DOHH2 (cell line): ENCODE measurements at regions not wholly inside any gene's neighbourhood (a gene's known extent, or its start where the extent isn't known, plus 50 kb on each side); places are given as distances from the start of the nearest gene placed in this dataset.

Experiments used
- H3F3A ChIP-seq: fragments of 200-600 bp; sonication (generic), shearing (Covaris generic); 2 replicates; pipeline ENCODE4 v1.6.0; 2016; ENCODE audit warnings: antibody characterized with exemption, mild to moderate bottlenecking; ENCODE audit not compliant: control insufficient read depth, insufficient read depth
- H3K27ac ChIP-seq: fragments of 200-600 bp; sonication (generic); 2 replicates; pipeline ENCODE4 v1.5.1; 2014; ENCODE audit warnings: low read depth, mild to moderate bottlenecking, low read length, moderate library complexity
- H3K27me3 ChIP-seq: fragments of 200-600 bp; sonication (generic); 2 replicates; pipeline ENCODE4 v1.6.1; 2014; ENCODE audit warnings: mild to moderate bottlenecking, low read length, mixed read lengths; ENCODE audit not compliant: control insufficient read depth
- H3K36me3 ChIP-seq: fragments of 200-600 bp; sonication (generic); 2 replicates; pipeline ENCODE4 v1.6.1; 2014; ENCODE audit warnings: mild to moderate bottlenecking, low read length, moderate library complexity, mixed read lengths; ENCODE audit not compliant: control insufficient read depth
- H3K4me1 ChIP-seq: fragments of 200-600 bp; sonication (generic); 2 replicates; pipeline ENCODE4 v1.6.1; 2014; ENCODE audit warnings: mild to moderate bottlenecking, low read length, mixed read lengths; ENCODE audit not compliant: control insufficient read depth
- H3K4me2 ChIP-seq: fragments of 200-600 bp; sonication (generic); 2 replicates; pipeline ENCODE4 v1.6.0; 2014; ENCODE audit warnings: mild to moderate bottlenecking, low read length, moderate library complexity
- H3K4me3 ChIP-seq: fragments of 200-600 bp; sonication (generic); 2 replicates; pipeline ENCODE4 v1.5.1; 2014; ENCODE audit warnings: mild to moderate bottlenecking, low read length, mixed read lengths
- H3K79me2 ChIP-seq: fragments of 200-600 bp; sonication (generic); 2 replicates; pipeline ENCODE4 v1.6.1; 2014; ENCODE audit warnings: mild to moderate bottlenecking, low read length, mixed read lengths; ENCODE audit not compliant: control insufficient read depth
- H3K9me2 ChIP-seq: fragments of 200-600 bp; sonication (generic); replicated peaks from 2 replicates; pipeline ENCODE4 v1.6.1; 2014; ENCODE audit warnings: mild to moderate bottlenecking, low read length, mixed read lengths; ENCODE audit not compliant: control insufficient read depth
- H3K9me3 ChIP-seq: fragments of 200-600 bp; sonication (generic); 2 replicates; pipeline ENCODE4 v1.6.1; 2014; ENCODE audit warnings: antibody characterized with exemption, low read length, mixed read lengths; ENCODE audit not compliant: control insufficient read depth, insufficient read depth
- H4K20me1 ChIP-seq: fragments of 200-600 bp; sonication (generic); 2 replicates; pipeline ENCODE4 v1.6.0; 2014; ENCODE audit warnings: low read depth, mild to moderate bottlenecking, antibody characterized with exemption, low read length, moderate library complexity; ENCODE audit not compliant: control insufficient read depth, insufficient read depth
- EZH2phosphoT487 ChIP-seq: fragments of 200-600 bp; sonication (generic); IDR thresholded peaks from 2 replicates; pipeline ENCODE4 v1.6.1; 2017; ENCODE audit warnings: borderline replicate concordance, mild to moderate bottlenecking, antibody characterized with exemption, low read length, moderate library complexity, mixed read lengths
- TF ChIP-seq, protein P1 (sequence below): fragments of 200-600 bp; sonication (generic); IDR thresholded peaks from one replicate; pipeline ENCODE4 v1.5.1; 2014; ENCODE audit warnings: antibody characterized with exemption, mild to moderate bottlenecking, low read depth, low read length; ENCODE audit not compliant: poor library complexity, severe bottlenecking

GRCh38 chr5:1665803-1666202 is 133.8 kb downstream of the MRPL36 start:
- no peaks in the 10 kb centered on the region for H3K9me3 ChIP-seq
- TF ChIP-seq, protein P1, sequence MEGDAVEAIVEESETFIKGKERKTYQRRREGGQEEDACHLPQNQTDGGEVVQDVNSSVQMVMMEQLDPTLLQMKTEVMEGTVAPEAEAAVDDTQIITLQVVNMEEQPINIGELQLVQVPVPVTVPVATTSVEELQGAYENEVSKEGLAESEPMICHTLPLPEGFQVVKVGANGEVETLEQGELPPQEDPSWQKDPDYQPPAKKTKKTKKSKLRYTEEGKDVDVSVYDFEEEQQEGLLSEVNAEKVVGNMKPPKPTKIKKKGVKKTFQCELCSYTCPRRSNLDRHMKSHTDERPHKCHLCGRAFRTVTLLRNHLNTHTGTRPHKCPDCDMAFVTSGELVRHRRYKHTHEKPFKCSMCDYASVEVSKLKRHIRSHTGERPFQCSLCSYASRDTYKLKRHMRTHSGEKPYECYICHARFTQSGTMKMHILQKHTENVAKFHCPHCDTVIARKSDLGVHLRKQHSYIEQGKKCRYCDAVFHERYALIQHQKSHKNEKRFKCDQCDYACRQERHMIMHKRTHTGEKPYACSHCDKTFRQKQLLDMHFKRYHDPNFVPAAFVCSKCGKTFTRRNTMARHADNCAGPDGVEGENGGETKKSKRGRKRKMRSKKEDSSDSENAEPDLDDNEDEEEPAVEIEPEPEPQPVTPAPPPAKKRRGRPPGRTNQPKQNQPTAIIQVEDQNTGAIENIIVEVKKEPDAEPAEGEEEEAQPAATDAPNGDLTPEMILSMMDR, result no peak
- TF ChIP-seq EZH2phosphoT487, result no peak
- no peaks in the 10 kb centered on the region for H3K36me3 ChIP-seq
- peaks cover 47% of the 10 kb centered on the region for H3K27me3 ChIP-seq
- no peaks in the 10 kb centered on the region for H4K20me1 ChIP-seq
- H3K27ac ChIP-seq, result no peak overlapping the region
- H3K4me1 ChIP-seq, result peaks cover 13% of the 10 kb centered on the region
- H3K4me2 ChIP-seq, result no peak overlapping the region
- H3K79me2 ChIP-seq, result no peaks in the 10 kb centered on the region
- no peaks in the 10 kb centered on the region for H3K9me2 ChIP-seq
- 0 out of 2 replicates have a peak, but pooled peaks cover 3% of the 10 kb centered on the region for H3F3A ChIP-seq
- no peak overlapping the region for H3K4me3 ChIP-seq

- Histone ChIP-seq H3K27me3 (peaks cover 47% of the 10 kb centered on the region), H3K9me3 (no peaks in the 10 kb centered on the region)
Measured at GRCh38 chr5:1665231-1665630, 134.4 kb downstream of the MRPL36 start.

DNA sequence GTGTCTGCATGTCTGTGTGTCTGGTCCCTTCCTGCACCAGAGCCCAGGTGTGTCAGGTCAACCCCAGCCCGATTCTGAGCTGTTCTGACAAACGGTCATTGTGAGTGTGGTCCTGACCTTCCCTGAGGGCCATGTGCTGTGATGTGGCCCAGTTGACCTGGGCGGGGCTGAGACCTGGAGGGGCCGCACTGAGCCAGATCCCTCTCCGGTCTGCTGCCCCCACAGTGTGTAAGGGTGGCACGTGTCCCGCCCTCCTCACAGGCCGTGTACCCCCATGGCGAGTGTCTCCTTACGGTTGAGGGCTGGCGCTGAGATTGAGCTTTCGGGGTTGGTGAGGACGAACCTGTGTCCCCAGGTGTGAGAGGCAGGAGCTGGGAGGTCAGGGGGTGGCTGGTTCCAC is 136.5 kb downstream of the MRPL36 start:
- H3K79me2 ChIP-seq, result no peaks in the 10 kb centered on the region
- no peaks in the 10 kb centered on the region for H3K9me3 ChIP-seq
- peaks cover 12% of the 10 kb centered on the region for H3K4me1 ChIP-seq
- no peak overlapping the region for H3K4me2 ChIP-seq
- no peaks in the 10 kb centered on the region for H3K36me3 ChIP-seq
- no peak overlapping the region for H3K4me3 ChIP-seq
- H3K27me3 ChIP-seq, result peaks cover 31% of the 10 kb centered on the region
- peaks cover 8% of the 10 kb centered on the region for H3F3A ChIP-seq
- H4K20me1 ChIP-seq, result no peaks in the 10 kb centered on the region
- no peaks in the 10 kb centered on the region for H3K9me2 ChIP-seq
- TF ChIP-seq EZH2phosphoT487, result no peak
- TF ChIP-seq, protein P1, result no peak
- H3K27ac ChIP-seq, result no peak overlapping the region

More at GRCh38 chr5:1665231-1665630, 134.4 kb downstream of the MRPL36 start:
- Histone ChIP-seq H3F3A (0 out of 2 replicates have a peak, but pooled peaks cover 3% of the 10 kb centered on the region), H4K20me1 (no peaks in the 10 kb centered on the region), H3K9me2 (no peaks in the 10 kb centered on the region), H3K36me3 (no peaks in the 10 kb centered on the region), H3K4me1 (peaks cover 13% of the 10 kb centered on the region), H3K4me2 (no peak overlapping the region), H3K27ac (no peak overlapping the region), H3K79me2 (no peaks in the 10 kb centered on the region), H3K4me3 (no peak overlapping the region)
- TF ChIP-seq, protein P1, result no peak
- TF ChIP-seq EZH2phosphoT487, result no peak
